GM10266 (cell line): ENCODE measurements at regions not wholly inside any gene's neighbourhood (a gene's known extent, or its start where the extent isn't known, plus 50 kb on each side); places are given as distances from the start of the nearest gene placed in this dataset.

Experiments used
- DNase-seq: peaks from one replicate; pipeline ENCODE4 v3.0.0; 2012; ENCODE audit errors: extremely low spot score
- TF ChIP-seq, protein P1 (sequence below): IDR thresholded peaks from 2 replicates; pipeline ENCODE4 v1.5.1; 2012; ENCODE audit warnings: mild to moderate bottlenecking, low read depth; ENCODE audit not compliant: control insufficient read depth, insufficient read depth; ENCODE audit errors: missing control alignments

GRCh38 chr10:63759335-63759734 lies 238.1 kb downstream of the REEP3 start:
- TF ChIP-seq, protein P1, sequence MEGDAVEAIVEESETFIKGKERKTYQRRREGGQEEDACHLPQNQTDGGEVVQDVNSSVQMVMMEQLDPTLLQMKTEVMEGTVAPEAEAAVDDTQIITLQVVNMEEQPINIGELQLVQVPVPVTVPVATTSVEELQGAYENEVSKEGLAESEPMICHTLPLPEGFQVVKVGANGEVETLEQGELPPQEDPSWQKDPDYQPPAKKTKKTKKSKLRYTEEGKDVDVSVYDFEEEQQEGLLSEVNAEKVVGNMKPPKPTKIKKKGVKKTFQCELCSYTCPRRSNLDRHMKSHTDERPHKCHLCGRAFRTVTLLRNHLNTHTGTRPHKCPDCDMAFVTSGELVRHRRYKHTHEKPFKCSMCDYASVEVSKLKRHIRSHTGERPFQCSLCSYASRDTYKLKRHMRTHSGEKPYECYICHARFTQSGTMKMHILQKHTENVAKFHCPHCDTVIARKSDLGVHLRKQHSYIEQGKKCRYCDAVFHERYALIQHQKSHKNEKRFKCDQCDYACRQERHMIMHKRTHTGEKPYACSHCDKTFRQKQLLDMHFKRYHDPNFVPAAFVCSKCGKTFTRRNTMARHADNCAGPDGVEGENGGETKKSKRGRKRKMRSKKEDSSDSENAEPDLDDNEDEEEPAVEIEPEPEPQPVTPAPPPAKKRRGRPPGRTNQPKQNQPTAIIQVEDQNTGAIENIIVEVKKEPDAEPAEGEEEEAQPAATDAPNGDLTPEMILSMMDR = no peak
- DNase-seq = no peak

DNA sequence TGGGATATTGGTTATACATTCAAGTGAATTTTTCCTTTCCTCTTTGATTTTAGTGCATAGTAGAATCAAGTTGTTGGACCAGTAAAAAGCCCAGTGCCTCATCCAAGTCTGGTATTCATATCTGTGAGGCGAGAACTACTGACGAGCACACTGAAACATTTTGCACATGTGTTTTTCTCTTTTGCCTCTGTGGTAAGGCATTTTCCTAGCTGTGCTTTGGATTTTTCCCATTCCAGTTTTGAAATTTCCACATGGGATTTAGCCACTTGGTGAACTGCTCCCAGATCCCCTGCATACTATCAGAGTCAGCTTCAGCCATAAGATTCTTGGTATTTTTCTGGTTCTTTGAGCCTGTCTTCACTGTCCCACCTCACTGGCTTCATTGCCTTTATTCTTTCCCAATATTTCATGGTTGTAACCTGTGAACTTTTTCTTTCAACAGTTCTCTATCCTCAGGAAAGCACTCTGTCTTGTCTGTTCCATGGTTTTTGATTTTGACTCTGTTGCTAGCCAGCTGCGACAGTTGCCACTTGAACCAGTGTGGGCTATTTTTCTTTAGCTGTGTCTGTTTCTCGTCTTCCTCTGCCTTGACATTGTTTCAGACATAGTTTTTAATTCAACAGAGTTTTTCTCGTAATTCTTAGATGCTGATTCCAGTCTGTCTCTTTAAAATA lies 239.0 kb downstream of the REEP3 start:
- TF ChIP-seq, protein P1 = no peak
- no peak for DNase-seq

DNA sequence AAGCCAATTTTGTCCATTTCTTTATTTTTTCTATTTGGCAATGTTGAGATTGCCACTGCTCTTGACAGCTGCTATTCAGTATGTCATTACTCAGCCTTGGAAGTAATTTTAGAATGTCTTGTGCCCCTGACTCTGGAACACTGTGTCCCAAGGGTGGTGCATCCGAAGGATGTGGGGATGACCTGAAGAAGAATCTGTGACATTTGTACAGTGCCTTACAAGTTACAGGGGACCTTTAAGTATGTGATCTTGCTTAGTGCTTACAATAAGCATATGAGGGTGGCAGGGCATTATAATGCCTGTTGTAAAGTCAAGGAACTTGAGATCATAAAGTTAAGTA lies 239.5 kb downstream of the REEP3 start:
- TF ChIP-seq, protein P1 = no peak
- no peak for DNase-seq

DNA sequence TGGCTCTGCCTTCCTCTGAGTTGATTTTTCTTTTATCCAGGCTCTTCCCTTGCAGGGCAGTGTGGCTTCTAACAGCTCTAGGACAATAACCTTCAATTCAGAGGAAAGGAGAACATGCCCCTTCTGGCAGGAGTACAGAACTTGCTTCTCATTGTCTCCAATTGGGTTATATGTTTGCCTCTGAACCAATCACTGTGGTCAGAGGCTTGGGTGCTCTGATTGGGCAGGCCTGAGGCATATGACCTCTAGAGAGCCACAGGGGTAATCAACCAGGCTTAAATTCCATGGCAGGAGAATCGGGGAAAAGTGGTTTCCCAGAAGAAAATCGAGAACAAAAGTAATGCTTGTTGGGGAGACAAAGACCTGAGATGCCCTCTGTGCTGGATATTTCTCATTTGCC lies 240.0 kb downstream of the REEP3 start:
- no peak for DNase-seq
- TF ChIP-seq, protein P1 = no peak

DNA sequence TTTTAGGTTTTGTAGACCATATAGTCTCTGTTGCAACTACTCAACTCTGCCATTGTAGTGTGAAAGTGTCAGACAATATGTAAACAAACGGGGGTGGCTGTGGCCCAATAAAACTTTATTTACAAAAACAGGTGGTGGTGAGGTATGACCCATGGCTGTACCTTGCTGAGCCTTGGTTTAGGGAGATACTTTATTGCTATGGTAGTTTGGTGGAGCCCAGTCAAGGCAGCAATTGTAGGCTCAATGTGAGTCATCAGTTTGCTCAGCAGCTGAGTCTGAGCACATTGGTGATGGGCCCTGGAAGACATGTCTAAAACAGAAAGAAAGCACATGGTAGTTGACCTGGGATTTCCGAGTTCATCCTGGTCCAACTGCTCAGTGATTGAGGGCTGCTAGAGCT lies 242.5 kb downstream of the REEP3 start:
- DNase-seq = no peak
- TF ChIP-seq, protein P1 = no peak

DNA sequence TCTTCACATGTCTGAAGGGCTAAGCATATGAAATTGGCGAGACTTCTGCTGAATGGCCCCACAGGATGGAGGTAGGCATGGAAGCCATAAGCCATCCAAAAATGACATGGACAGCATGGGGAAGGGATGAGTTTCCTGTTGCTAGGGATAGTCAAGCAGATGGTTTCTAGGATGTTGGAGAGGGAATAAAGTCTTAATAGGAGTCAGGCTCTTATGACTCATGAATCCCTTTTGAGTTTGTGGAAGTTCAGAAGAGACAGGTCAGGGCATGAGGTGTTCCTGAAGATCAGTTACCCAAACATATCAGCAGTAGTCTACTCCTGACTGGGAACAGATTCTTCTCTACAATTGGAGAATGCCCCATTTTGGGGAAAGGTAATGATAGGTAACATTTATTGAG lies 243.9 kb downstream of the REEP3 start:
- DNase-seq = no peak
- TF ChIP-seq, protein P1 = no peak

- TF ChIP-seq, protein P1 = no peak
- DNase-seq = no peak
Observed at GRCh38 chr10:63766745-63767137, 245.5 kb downstream of the REEP3 start.
